T-cell (primary cell): ENCODE measurements at regions not wholly inside any gene's neighbourhood (a gene's known extent, or its start where the extent isn't known, plus 50 kb on each side); places are given as distances from the start of the nearest gene placed in this dataset.

Source experiments
- ATAC-seq, 4 experiments: fragments of 200-7000 bp in 3 of 4; fragments of 150-1000 bp in 1 of 4; cut with Tn5 transposase; replicated peaks in 1 of 4; 1 replicate in 3 of 4; 2 replicates in 1 of 4; pipeline ENCODE4 v1.10.0; 2021; ENCODE audit warnings: moderate library complexity in 3 of 4, mild to moderate bottlenecking in 2 of 4, moderate number of reproducible peaks in 1 of 4
- CTCF ChIA-PET, 2 donors: fragments of 300-600 bp; sonication (Branson Sonifier 250); formaldehyde crosslinking; loops; one replicate each; lab custom pipeline; 2022; ENCODE audit warnings: antibody characterized with exemption in 2 of 2; lab: Charles Lee
- POLR2A ChIA-PET, 2 donors: fragments of 300-600 bp; sonication (Branson Sonifier 250); formaldehyde crosslinking; loops; one replicate each; lab custom pipeline; 2022; ENCODE audit warnings: antibody characterized with exemption in 2 of 2; lab: Charles Lee
- DNase-seq, 35 experiments: peaks; one replicate each; pipeline versions ENCODE4 v3.0.0 to v3.0.0-alpha.2; 2013 to 2023
- H3K27ac ChIP-seq: one replicate; pipeline ENCODE4 v1.5.1; 2013; ENCODE audit warnings: low read length
- H3K27me3 ChIP-seq, 2 experiments: replicated peaks in 1 of 2; 1 replicate in 1 of 2; 2 replicates in 1 of 2; pipeline versions ENCODE4 v1.6.1 to v1.7.0; 2013; ENCODE audit warnings: low read length in 1 of 2, mixed read lengths in 1 of 2; ENCODE audit not compliant: control insufficient read depth in 2 of 2, insufficient read depth in 2 of 2; ENCODE audit errors: extremely low read depth in 1 of 2
- H3K36me3 ChIP-seq, 2 donors: 1 replicate in 1 of 2; 2 replicates in 1 of 2; pipeline versions ENCODE4 v1.6.1 to v1.7.0; 2013; ENCODE audit warnings: low read length in 1 of 2; ENCODE audit not compliant: control insufficient read depth in 2 of 2, insufficient read depth in 1 of 2; ENCODE audit errors: extremely low read depth in 1 of 2
- H3K4me1 ChIP-seq, 2 experiments: 1 replicate in 1 of 2; 2 replicates in 1 of 2; pipeline versions ENCODE4 v1.6.1 to v1.7.0; 2013; ENCODE audit warnings: low read length in 2 of 2, mixed read lengths in 1 of 2; ENCODE audit not compliant: insufficient read depth in 2 of 2, control insufficient read depth in 1 of 2; ENCODE audit errors: extremely low read depth in 1 of 2
- H3K4me3 ChIP-seq, 2 donors: 1 replicate in 1 of 2; 2 replicates in 1 of 2; pipeline versions ENCODE4 v1.5.1 to v1.7.0; 2013; ENCODE audit warnings: mild to moderate bottlenecking in 2 of 2, low read length in 1 of 2, moderate library complexity in 1 of 2; ENCODE audit not compliant: control insufficient read depth in 1 of 2; ENCODE audit errors: extremely low read depth in 1 of 2
- H3K9me3 ChIP-seq: 2 replicates; pipeline ENCODE4 v1.7.0; 2013
- H3K27ac Mint-ChIP-seq, 2 donors: one replicate each; pipeline ENCODE4 v1.8.0; 2020 to 2021; ENCODE audit warnings: mild to moderate bottlenecking in 2 of 2, mixed read lengths in 2 of 2
- H3K27me3 Mint-ChIP-seq, 2 donors: one replicate each; pipeline ENCODE4 v1.8.0; 2021 to 2022; ENCODE audit warnings: mixed read lengths in 2 of 2
- H3K36me3 Mint-ChIP-seq: one replicate; pipeline ENCODE4 v1.8.0; 2021; ENCODE audit warnings: mixed read lengths
- H3K4me1 Mint-ChIP-seq, 3 donors: one replicate each; pipeline ENCODE4 v1.8.0; 2020 to 2022; ENCODE audit warnings: mixed read lengths in 3 of 3, mild to moderate bottlenecking in 1 of 3
- H3K4me3 Mint-ChIP-seq, 3 donors: one replicate each; pipeline ENCODE4 v1.8.0; 2020 to 2022; ENCODE audit warnings: mild to moderate bottlenecking in 3 of 3, mixed read lengths in 3 of 3, moderate library complexity in 3 of 3
- H3K9me3 Mint-ChIP-seq, 3 donors: one replicate each; pipeline ENCODE4 v1.8.0; 2020 to 2022; ENCODE audit warnings: mixed read lengths in 3 of 3
- WGBS: methylation state at CpG from one replicate; pipeline ENCODE4 v1.1.5; 2013; ENCODE audit warnings: missing lambda C conversion rate; ENCODE audit not compliant: insufficient coverage; 5-methylcytosine and 5-hydroxymethylcytosine counted together

- DNase-seq: no peak
- no peak overlapping the region for H3K27ac ChIP-seq
- WGBS: 68% methylated on average over 5 of the region's 6 CpGs
- ATAC-seq: no peak
- ChIA-PET CTCF (interaction anchor here in 1 of 2 donors (0.7 kb wide), 1 partner anchor 465 kb away, joined by 4 read pairs; no protein-coding TSS in a partner anchor), POLR2A (no interaction called here)
- Mint-ChIP-seq H3K9me3 (peaks cover 0 to 3% (median 2%) of the 10 kb centered on the region in 3 donors), H3K27ac (no peak overlapping the region), H3K4me1 (no peaks in the 10 kb centered on the region), H3K27me3 (peaks cover 4 to 7% of the 10 kb centered on the region in 2 donors), H3K36me3 (no peaks in the 10 kb centered on the region), H3K4me3 (no peak overlapping the region)
- H3K36me3 ChIP-seq: no peaks in the 10 kb centered on the region
- H3K9me3 ChIP-seq: no peaks in the 10 kb centered on the region
- no peak overlapping the region for H3K4me3 ChIP-seq
- H3K27me3 ChIP-seq: peaks cover 0 to 2% of the 10 kb centered on the region in 2 experiments
- H3K4me1 ChIP-seq: no peaks in the 10 kb centered on the region
These were observed 199.1 kb downstream of the TJP1 start for GRCh38 chr15:29623116-29623639.

- ChIA-PET POLR2A (no interaction called here), CTCF (no interaction called here)
- WGBS: 80% methylated on average over 2 of the region's 7 CpGs
- H3K4me1 Mint-ChIP-seq: no peaks in the 10 kb centered on the region
- peaks cover 4 to 7% of the 10 kb centered on the region in 2 donors for H3K27me3 Mint-ChIP-seq
- H3K27me3 ChIP-seq: peaks cover 0 to 4% of the 10 kb centered on the region in 2 experiments
- H3K9me3 ChIP-seq: no peaks in the 10 kb centered on the region
- no peaks in the 10 kb centered on the region for H3K36me3 ChIP-seq
- no peak overlapping the region for H3K4me3 ChIP-seq
- peaks cover 0 to 3% (median 2%) of the 10 kb centered on the region in 3 donors for H3K9me3 Mint-ChIP-seq
- H3K36me3 Mint-ChIP-seq: no peaks in the 10 kb centered on the region
- no peak overlapping the region for H3K4me3 Mint-ChIP-seq
- H3K4me1 ChIP-seq: no peaks in the 10 kb centered on the region
- H3K27ac ChIP-seq: no peak overlapping the region
- H3K27ac Mint-ChIP-seq: no peak overlapping the region
- ATAC-seq: no peak
- DNase-seq: no peak
These were observed 199.6 kb downstream of the TJP1 start for GRCh38 chr15:29622637-29623036.

DNA sequence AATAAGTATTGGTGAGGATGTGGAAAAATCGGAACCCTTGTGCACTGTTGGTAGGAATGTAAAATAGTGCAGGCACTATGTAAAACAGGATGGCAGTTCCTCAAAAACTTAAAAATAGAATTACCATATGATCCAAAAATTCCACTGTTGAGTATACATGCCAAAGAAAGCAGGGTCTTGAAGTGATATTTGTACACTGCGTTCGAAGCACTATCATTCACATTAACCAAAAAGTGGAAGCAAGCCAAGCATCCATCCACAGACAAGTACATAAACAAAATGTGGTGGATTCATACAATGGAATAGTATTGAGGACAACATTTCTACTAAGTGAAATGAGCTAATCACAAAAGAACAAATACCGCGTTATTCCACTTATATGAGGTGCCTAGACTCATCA is 200.7 kb downstream of the TJP1 start:
- H3K36me3 ChIP-seq: no peaks in the 10 kb centered on the region
- no peaks in the 10 kb centered on the region for H3K4me1 ChIP-seq
- no peak for DNase-seq
- Mint-ChIP-seq H3K36me3 (no peaks in the 10 kb centered on the region), H3K27ac (no peak overlapping the region), H3K9me3 (peaks cover 0 to 3% (median 2%) of the 10 kb centered on the region in 3 donors), H3K4me1 (no peaks in the 10 kb centered on the region), H3K27me3 (peaks cover 4 to 8% of the 10 kb centered on the region in 2 donors), H3K4me3 (no peak overlapping the region)
- H3K9me3 ChIP-seq: no peaks in the 10 kb centered on the region
- POLR2A ChIA-PET: no interaction called here
- no peak overlapping the region for H3K4me3 ChIP-seq
- CTCF ChIA-PET: no interaction called here
- peaks cover 0 to 9% of the 10 kb centered on the region in 2 experiments for H3K27me3 ChIP-seq
- H3K27ac ChIP-seq: no peak overlapping the region
- WGBS: no CpG with 5 or more reads among the region's 5 CpGs
- no peak for ATAC-seq

DNA sequence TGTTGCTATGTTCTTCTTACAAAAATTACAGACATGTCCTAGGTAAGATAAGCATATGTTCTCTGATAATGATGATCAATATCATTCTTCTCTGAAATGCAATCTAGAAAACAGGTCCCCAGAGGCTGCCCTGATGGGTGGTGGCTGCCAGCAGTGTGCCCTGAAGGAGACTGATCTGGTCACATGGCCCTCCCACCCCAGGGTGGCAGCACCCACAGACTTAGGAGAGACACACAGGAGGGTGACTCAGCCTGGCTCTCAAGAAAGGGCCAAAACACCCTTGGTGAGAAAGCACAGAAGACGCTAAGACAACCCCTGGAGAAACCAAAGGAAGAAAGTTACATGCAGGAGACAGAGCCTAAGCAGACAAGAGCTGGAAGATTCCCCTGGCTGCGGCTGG is 203.7 kb downstream of the TJP1 start:
- H3K27me3 Mint-ChIP-seq: peaks cover 15 to 16% of the 10 kb centered on the region in 2 donors
- H3K36me3 ChIP-seq: no peaks in the 10 kb centered on the region
- CTCF ChIA-PET: no interaction called here
- H3K4me3 Mint-ChIP-seq: no peak overlapping the region
- H3K4me1 Mint-ChIP-seq: no peaks in the 10 kb centered on the region
- 92% methylated on average over 2 of the region's 2 CpGs for WGBS
- H3K4me1 ChIP-seq: no peaks in the 10 kb centered on the region
- DNase-seq (no peak), ATAC-seq (no peak)
- no peak overlapping the region for H3K4me3 ChIP-seq
- H3K9me3 ChIP-seq: no peaks in the 10 kb centered on the region
- H3K27me3 ChIP-seq: peaks cover 0 to 20% of the 10 kb centered on the region in 2 experiments
- H3K27ac ChIP-seq: no peak overlapping the region
- peak overlapping the region in 1 of 2 donors; percentile 28 for H3K27ac Mint-ChIP-seq
- POLR2A ChIA-PET: no interaction called here
- H3K9me3 Mint-ChIP-seq: peaks cover 0 to 8% (median 0%) of the 10 kb centered on the region in 3 donors
- H3K36me3 Mint-ChIP-seq: no peaks in the 10 kb centered on the region

DNA sequence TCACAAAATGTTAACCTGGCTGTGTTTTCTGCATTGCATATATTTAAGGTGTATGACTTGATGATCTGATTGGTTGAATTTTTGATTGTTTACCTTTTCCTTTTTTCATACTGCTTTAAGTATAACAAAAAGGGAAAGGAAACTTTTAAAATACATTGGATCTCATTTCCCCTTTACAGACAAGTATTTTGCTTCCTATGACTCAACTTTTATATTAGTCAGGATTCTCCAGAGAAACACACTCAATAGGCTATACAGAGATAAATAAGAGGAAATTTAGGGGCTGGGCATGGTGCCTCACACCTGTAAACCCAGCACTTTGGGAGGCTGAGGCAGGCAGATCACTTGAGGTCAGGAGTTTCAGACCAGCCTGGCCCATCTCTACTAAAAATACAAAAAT is 205.8 kb downstream of the TJP1 start:
- no peaks in the 10 kb centered on the region for H3K36me3 Mint-ChIP-seq
- no peak overlapping the region for H3K4me3 ChIP-seq
- no peaks in the 10 kb centered on the region for H3K36me3 ChIP-seq
- POLR2A ChIA-PET: no interaction called here
- H3K4me3 Mint-ChIP-seq: no peak overlapping the region
- peaks cover 0 to 8% (median 0%) of the 10 kb centered on the region in 3 donors for H3K9me3 Mint-ChIP-seq
- DNase-seq (no peak), ATAC-seq (no peak)
- H3K4me1 Mint-ChIP-seq: no peaks in the 10 kb centered on the region
- CTCF ChIA-PET: interaction anchor here in 1 of 2 donors (0.6 kb wide), 1 partner anchor 27 kb away, joined by 8 read pairs; no protein-coding TSS in a partner anchor
- H3K9me3 ChIP-seq: no peaks in the 10 kb centered on the region
- H3K27ac ChIP-seq: no peak overlapping the region
- no peak overlapping the region for H3K27ac Mint-ChIP-seq
- peaks cover 0 to 27% of the 10 kb centered on the region in 2 experiments for H3K27me3 ChIP-seq
- peaks cover 22 to 27% of the 10 kb centered on the region in 2 donors for H3K27me3 Mint-ChIP-seq
- H3K4me1 ChIP-seq: no peaks in the 10 kb centered on the region

DNA sequence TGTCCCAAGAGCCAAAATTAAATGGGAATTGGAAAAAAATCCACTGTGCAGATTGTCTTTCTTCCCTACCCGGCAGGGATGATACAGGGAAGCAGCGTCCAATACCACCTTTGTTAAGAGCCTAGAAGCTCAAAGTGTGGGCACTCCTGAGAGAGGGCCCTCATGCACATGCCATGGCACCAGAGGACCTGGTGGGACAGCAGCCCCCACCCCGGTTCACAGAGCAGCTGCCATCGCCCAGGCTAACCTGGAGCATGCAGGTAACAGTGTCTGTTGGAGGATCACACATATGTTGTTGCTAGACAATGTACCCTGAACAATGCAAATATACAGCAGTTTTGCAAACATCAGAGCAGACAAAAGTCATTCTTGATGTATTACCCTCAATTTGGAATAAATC is 206.5 kb downstream of the TJP1 start:
- Mint-ChIP-seq H3K4me3 (no peak overlapping the region), H3K9me3 (peaks cover 0 to 8% (median 0%) of the 10 kb centered on the region in 3 donors), H3K27ac (no peak overlapping the region), H3K27me3 (peaks cover 24 to 32% of the 10 kb centered on the region in 2 donors), H3K4me1 (no peaks in the 10 kb centered on the region), H3K36me3 (no peaks in the 10 kb centered on the region)
- ATAC-seq: no peak
- H3K4me3 ChIP-seq: no peak overlapping the region
- H3K27ac ChIP-seq: no peak overlapping the region
- DNase-seq: no peak
- peaks cover 0 to 27% of the 10 kb centered on the region in 2 experiments for H3K27me3 ChIP-seq
- H3K4me1 ChIP-seq: no peaks in the 10 kb centered on the region
- CTCF ChIA-PET: interaction anchor here in 1 of 2 donors (0.6 kb wide), 1 partner anchor 28 kb away, joined by 8 read pairs; no protein-coding TSS in a partner anchor
- H3K36me3 ChIP-seq: no peaks in the 10 kb centered on the region
- no peaks in the 10 kb centered on the region for H3K9me3 ChIP-seq
- POLR2A ChIA-PET: no interaction called here
- 71% methylated on average over 2 of the region's 4 CpGs for WGBS
